Stimulated activated CD4-positive, alpha-beta T cell treated with anti-CD3 and anti-CD28 coated beads, Interleukin-1b, Interleukin-23, amount 100 ng/mL, for 48 hours (primary cell): ENCODE measurements at regions not wholly inside any gene's neighbourhood (a gene's known extent, or its start where the extent isn't known, plus 50 kb on each side); places are given as distances from the start of the nearest gene placed in this dataset.
A peak's percentile ranks its signal among the peaks of the same experiment; 100 is the strongest.
"Not testable (repeated sequence)": the region's sequence is repeated elsewhere in the genome, so short reads cannot be mapped to it uniquely, and the experiment has no call there.

Experiments
- DNase-seq: peaks from one replicate; pipeline ENCODE4 v3.0.0-alpha.2; 2020

- DNase-seq, result not testable (repeated sequence)
These were observed 64.2 kb upstream of the METTL9 start for GRCh38 chr16:21535201-21535600.

GRCh38 chr16:21536740-21537139 is 62.6 kb upstream of the METTL9 start:
- DNase-seq, result not testable (repeated sequence)

GRCh38 chr16:21537598-21537997 is 61.8 kb upstream of the METTL9 start:
- not testable (repeated sequence) for DNase-seq

- DNase-seq, result not testable (repeated sequence)
These were observed 60.2 kb upstream of the METTL9 start for GRCh38 chr16:21539107-21539618.

GRCh38 chr16:21540770-21541433 is 58.5 kb upstream of the METTL9 start:
- peak; percentile 86 for DNase-seq

GRCh38 chr16:21541611-21542051 is 57.7 kb upstream of the METTL9 start:
- not testable (repeated sequence) for DNase-seq

GRCh38 chr16:21542075-21542474 is 57.3 kb upstream of the METTL9 start:
- not testable (repeated sequence) for DNase-seq

GRCh38 chr16:21542491-21543124 is 56.8 kb upstream of the METTL9 start:
- DNase-seq, result not testable (repeated sequence)

- not testable (repeated sequence) for DNase-seq
These were observed 56.1 kb upstream of the METTL9 start for GRCh38 chr16:21543151-21543836.

- DNase-seq, result not testable (repeated sequence)
These were observed 53.6 kb upstream of the METTL9 start for GRCh38 chr16:21545664-21546326.

GRCh38 chr16:21549396-21549795 is 50.0 kb upstream of the METTL9 start:
- not testable (repeated sequence) for DNase-seq
